GM13976 (cell line): ENCODE measurements at regions not wholly inside any gene's neighbourhood (a gene's known extent, or its start where the extent isn't known, plus 50 kb on each side); places are given as distances from the start of the nearest gene placed in this dataset.
"Not testable (repeated sequence)": the region's sequence is repeated elsewhere in the genome, so short reads cannot be mapped to it uniquely, and the experiment has no call there.

Experiments
- DNase-seq: peaks from one replicate; pipeline ENCODE4 v3.0.0; 2012; ENCODE audit warnings: low spot score
- CTCF ChIP-seq: IDR thresholded peaks from 2 replicates; pipeline ENCODE4 v1.5.1; 2012; ENCODE audit warnings: borderline replicate concordance, mild to moderate bottlenecking; ENCODE audit not compliant: insufficient read depth; ENCODE audit errors: extremely low read depth, missing control alignments, control extremely low read depth
- in situ Hi-C: fragments of 300-500 bp; cut with MboI; formaldehyde crosslinking; loops from one replicate; pipeline ENCODE4 v1.12.0; 2022; ENCODE audit warnings: low sequenced_read_pairs, mixed read lengths, inconsistent platforms; ENCODE audit not compliant: unreplicated experiment

DNA sequence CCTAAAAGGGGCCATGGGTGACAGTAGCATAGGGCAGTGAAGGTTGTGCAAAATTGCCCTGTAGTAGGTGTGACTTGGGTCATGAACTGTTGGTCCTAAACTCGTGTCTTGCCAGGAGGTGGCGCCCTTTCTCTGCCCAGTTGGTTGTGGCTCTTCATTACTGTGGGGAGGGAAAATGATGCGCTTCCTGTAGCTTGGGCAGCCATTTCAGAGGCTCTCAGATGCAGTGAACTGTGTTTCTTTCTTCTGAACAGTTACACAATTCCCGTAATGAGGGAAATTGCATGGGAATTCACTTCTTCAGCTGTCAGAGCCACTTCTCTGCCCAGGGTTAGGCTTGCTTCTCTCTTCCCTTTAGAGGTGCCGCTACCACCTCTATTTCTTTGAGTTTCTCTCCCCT lies 148.1 kb upstream of the NRXN3 start:
- in situ Hi-C loops: no loop called here
- DNase-seq: peak; percentile 53
- peak; percentile 33 for TF ChIP-seq CTCF

- in situ Hi-C loops: no loop called here
- no peak for TF ChIP-seq CTCF
Observed at GRCh38 chr14:78023112-78023511, 147.1 kb upstream of the NRXN3 start.

GRCh38 chr14:78028471-78028870 lies 141.7 kb upstream of the NRXN3 start:
- TF ChIP-seq CTCF: no peak
- DNase-seq: no peak
- in situ Hi-C loops: no loop called here

More at GRCh38 chr14:78023112-78023511, 147.1 kb upstream of the NRXN3 start:
- DNase-seq: no peak

- in situ Hi-C loops: no loop called here
- TF ChIP-seq CTCF: no peak
Observed at GRCh38 chr14:78029601-78030372, 140.4 kb upstream of the NRXN3 start.

DNA sequence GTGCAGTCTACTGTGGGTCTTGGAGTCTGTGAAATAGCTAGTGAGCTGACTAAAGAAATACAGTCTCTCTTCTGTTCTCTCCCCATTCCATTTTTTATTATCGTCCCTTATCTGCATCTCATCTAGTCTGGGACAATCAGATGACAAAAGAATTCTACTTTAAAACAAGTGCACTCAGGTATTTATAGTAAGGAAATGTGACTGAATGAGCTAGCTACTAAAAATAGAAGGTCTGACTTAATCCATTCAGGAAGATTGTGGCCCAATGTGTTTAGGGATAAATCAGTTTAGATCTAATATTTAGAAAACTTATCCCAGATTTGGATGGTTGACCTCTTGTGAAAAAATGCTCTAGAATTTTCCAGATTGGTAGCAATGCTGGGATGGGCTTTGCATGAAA lies 126.8 kb upstream of the NRXN3 start:
- TF ChIP-seq CTCF: no peak
- in situ Hi-C loops: no loop called here

More at GRCh38 chr14:78029601-78030372, 140.4 kb upstream of the NRXN3 start:
- no peak for DNase-seq

DNA sequence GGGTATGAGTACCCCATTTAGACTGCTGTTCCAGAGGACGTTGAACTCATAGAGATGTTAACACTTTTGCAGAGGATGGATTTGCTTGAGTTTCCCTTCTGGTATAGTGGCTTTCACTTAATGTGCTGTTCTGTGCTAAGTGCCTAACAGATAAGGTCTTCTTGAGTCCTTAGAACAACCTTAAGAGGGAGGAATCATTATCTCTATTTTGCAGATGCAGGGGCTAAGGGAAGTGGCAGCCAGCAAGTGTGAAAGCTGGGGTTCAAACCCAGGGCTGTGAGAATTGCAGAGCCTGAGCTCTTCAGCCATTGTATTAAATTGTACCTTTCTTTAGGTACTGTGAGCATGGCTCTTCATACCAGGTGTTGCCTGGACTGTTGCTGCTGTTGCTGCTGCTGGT lies 122.1 kb upstream of the NRXN3 start:
- DNase-seq: no peak
- in situ Hi-C loops: no loop called here
- no peak for TF ChIP-seq CTCF

More for the DNA sequence above, 126.8 kb upstream of the NRXN3 start:
- DNase-seq: no peak

DNA sequence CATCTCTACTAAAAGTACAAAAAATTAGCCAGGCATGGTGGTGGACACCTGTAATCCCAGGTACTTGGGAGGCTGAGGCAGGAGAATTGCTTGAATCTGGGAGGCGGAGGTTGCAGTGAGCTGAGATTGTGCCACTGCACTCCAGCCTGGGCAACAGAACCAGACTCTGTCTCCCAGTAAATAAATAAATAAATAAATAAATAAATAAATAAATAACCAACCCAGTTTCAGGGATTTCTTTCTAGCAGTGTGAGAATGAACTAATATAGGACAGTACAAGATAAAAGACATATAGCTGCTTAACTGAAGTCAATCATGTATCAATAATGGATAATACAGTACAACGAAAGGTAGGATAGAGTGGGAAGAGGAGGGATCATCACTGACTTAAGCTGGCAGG lies 113.3 kb upstream of the NRXN3 start:
- in situ Hi-C loops, DNase-seq: not testable (repeated sequence)
